ENCODE measurements at regions not wholly inside any gene's neighbourhood (a gene's known extent, or its start where the extent isn't known, plus 50 kb on each side); places are given as distances from the start of the nearest gene placed in this dataset.

GRCh38 chr14:29278301-29279263, 512.0 kb downstream of the FOXG1 start:
- TF ChIP-seq CTCF (IDR thresholded peaks at IDR 0.05; ENCODE audit: insufficient read depth, low read length) (no peak), POLR2AphosphoS5 (IDR thresholded peaks at IDR 0.05; ENCODE audit: low read depth) (no peak), REST (IDR thresholded peaks at IDR 0.05; ENCODE audit: insufficient replicate concordance, low read depth) (no peak)
